Peyer's patch (tissue), 4 donors: ENCODE measurements at regions not wholly inside any gene's neighbourhood (a gene's known extent, or its start where the extent isn't known, plus 50 kb on each side); places are given as distances from the start of the nearest gene placed in this dataset.

ENCODE experiments used
- CTCF ChIP-seq, 6 experiments: fragments of 450-650 bp in 4 of 6; fragments of 200-600 bp in 2 of 6; sonication (generic) in 1 of 6; IDR thresholded peaks; one replicate each; pipeline ENCODE4 v1.5.1; 2017 to 2019; ENCODE audit warnings: antibody characterized with exemption in 6 of 6, mild to moderate bottlenecking in 3 of 6, moderate library complexity in 1 of 6
- POLR2A ChIP-seq, 2 donors: fragments of 450-650 bp; IDR thresholded peaks; one replicate each; pipeline ENCODE4 v1.5.1; 2017; ENCODE audit warnings: antibody characterized with exemption in 2 of 2, mild to moderate bottlenecking in 2 of 2, moderate library complexity in 2 of 2

GRCh38 chr5:105530716-105531261 is 1968.2 kb upstream of the NUDT12 start:
- TF ChIP-seq CTCF (IDR thresholded peaks at IDR 0.05) = no peak
- no peak for TF ChIP-seq POLR2A (IDR thresholded peaks at IDR 0.05)
